Right hindlimb (tissue), 1 donor: ENCODE measurements at regions not wholly inside any gene's neighbourhood (a gene's known extent, or its start where the extent isn't known, plus 50 kb on each side); places are given as distances from the start of the nearest gene placed in this dataset.

Source experiments
- DNase-seq: peaks from one replicate; pipeline ENCODE4 v3.0.0-alpha.2; 2018

DNA sequence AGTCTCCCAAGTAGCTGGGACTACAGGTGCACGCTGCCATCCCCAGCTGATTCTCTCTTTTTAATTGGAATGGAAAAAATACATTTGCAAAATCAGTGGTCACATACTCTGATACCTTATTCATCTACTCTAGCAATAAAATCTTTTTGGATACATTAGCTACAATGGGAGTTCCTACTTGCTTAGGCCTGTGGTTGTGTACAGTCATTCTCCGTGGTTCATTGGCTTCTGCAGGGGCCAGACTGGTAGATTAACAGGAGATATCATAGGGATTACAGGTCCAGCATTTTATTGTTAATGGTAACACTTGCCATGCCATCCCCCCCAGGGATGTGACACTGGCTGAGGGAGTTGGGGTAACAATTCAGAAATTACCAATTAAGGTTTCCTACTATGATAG lies 140.0 kb downstream of the ADAMTS15 start:
- DNase-seq: no peak

DNA sequence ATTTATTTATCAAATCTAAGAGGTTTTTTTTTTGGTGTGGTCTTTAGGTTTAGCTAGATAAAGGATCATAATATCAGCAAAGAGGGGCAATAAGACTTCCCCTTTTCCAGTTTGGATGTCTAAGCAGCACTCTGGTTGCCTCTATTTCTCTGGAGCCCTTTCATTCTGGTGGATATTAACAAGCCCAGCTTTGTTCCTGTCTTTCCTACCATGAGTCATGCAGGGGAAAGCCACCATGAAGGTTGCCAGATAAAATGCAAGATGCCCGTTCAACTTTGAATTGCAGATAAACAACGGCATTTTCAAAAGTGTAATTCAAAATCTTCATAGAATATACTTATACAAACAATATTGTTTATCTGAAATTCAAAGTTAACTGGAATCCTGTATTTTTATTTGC lies 143.6 kb downstream of the ADAMTS15 start:
- no peak for DNase-seq

DNA sequence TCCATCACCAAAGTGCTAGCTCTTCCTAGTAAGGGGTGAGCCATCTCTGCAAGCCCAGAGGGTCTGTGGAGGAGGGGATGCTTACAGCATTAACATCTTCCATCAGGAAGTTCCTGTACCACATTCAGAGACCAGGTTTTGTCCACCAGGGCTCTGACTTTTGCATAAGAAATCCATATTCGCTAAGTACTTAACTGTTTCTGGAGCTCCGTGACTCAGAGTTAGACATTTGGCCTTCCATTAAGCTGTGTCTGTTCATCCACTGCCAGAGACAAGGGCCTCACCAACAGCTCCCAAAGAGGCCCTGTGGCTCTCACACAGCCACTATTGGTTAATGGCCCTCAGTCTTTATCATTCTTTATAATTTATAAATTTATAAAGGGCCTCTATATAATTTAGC lies 144.6 kb downstream of the ADAMTS15 start:
- DNase-seq: no peak

DNA sequence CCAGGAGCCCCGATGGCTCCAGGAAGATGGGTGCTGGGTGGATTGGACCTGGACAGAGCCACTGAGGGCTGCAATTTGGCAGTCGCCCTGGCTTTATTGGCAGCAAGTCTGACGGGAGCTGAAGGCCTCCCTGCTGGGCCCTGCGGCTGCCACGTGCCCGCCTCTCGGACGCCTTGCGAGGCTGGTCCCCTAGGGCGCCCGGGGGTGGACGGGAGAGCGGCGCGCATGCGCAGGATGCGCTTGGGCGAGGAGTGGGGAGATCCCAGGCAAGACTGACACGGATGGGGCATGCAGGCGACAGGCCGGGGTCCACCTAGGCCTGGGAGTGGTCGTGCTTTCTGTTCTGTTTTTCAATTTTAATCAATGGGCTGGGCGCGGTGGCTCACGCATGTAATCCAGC lies 150.0 kb downstream of the ADAMTS15 start:
- DNase-seq: no peak

DNA sequence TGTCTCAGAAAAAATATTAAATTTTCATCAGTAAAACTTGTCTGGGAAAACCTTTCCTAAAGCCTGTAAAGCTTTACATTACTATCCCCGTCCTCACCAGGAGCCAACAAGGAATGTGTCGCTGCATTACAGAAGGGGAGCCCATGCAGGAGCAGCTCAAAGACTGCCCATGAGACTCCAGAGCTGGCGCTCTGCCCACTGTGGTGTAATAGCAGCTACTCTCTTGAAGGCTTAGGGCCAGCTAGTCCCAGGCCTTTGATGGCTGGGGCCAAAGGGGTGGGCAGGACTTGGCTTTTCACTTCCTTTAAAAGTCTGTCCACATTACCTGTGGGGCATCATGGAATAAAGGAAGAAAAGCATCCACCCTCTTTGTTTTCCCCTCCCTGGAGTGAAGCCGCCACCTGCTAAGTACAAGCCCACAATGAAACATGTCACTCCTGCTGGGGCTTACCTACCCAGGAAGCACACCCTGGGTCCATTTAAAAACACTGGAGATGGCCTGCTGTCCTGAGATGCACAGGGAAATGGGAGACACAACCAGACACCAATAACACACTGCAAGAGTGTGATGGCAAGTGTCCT lies 150.7 kb downstream of the ADAMTS15 start:
- DNase-seq: no peak

DNA sequence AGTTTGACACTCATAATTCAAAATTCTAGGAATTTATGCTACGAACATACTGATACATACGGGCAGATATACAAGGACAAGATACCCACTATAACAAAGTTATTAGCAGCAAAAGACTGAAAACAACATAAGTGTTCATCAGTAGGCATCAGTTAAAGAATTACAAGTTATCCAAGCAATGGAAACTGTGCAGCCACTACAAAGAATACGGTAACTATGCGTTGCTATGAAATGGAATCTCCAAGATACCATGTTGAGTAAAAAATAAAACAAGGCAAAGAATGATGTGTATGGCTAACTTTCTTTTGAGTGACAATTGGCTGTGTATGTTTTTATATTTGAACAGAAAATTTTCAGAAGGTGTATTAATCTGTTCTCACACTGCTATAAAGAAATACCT lies 151.7 kb downstream of the ADAMTS15 start:
- DNase-seq: no peak

DNA sequence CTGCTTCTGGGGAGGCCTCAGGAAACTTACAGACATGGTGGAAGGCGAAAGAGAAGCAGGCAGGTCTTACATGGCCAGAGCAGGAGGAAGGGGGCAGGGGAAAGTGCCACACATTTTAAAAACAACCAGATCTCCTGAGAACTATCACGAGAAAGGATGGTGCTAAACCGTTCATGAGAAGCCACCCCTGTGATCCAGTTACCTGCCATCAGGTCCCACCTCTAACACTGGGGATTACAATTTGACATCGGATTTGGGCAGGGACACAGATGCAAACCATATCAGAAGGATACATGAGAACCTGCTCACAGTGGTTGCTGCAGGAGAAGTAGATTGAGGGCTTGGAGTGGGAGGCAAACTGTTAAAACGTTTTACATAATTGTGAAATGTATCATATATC lies 152.2 kb downstream of the ADAMTS15 start:
- no peak for DNase-seq

DNA sequence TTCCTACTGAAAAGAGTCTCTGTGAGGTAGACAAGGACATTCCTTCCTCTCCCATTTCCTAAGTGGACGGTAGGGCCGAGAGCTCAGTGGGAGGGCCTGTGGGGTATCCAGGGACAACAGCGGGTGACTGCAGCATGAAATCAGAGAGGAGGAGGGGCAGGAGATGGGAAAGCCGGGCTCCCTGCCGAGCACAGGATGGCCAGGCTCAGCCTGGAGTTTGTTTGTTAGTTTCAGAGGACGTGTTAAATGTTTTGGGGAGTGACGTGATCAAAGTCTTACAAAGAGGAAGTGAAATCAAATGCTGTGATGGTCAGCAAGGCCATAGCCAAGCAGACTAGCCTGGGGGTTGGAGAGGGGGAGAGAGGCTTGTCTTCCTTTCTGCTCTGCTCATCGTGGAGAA lies 152.7 kb downstream of the ADAMTS15 start:
- peak; percentile 74 for DNase-seq

DNA sequence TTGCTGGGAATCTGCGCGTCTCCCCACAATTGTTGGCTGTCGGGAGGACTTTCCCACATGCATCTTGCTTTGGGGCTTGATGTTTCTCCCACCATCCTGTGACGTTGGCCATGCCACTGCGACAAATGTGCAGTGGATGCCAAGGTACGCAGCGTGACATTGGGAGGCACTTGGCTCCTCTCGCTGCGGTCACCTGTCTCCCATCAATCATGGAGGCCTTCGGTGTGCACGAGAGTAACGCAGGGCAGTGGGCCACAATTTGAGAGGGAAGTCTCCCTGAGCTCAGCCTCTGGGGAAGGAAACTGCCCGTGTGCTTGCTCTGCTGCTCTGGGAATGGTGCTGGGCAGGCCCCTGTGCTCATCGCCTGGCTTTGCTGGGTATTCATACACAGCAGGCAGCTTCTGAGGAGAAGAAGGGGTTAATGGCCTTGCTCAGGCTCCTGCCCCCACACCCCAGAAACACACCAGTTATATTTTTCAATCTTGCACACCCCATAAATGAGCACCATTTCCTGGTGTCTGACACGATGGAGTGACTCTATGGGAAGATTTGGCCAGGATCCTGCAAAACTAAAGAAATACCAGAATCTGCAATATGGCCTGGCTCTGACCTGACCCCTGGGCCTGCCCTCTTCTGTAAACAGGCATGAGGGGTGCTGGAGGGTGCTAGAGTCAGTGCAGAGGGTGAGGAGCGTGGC lies 153.5 kb downstream of the ADAMTS15 start:
- no peak for DNase-seq

DNA sequence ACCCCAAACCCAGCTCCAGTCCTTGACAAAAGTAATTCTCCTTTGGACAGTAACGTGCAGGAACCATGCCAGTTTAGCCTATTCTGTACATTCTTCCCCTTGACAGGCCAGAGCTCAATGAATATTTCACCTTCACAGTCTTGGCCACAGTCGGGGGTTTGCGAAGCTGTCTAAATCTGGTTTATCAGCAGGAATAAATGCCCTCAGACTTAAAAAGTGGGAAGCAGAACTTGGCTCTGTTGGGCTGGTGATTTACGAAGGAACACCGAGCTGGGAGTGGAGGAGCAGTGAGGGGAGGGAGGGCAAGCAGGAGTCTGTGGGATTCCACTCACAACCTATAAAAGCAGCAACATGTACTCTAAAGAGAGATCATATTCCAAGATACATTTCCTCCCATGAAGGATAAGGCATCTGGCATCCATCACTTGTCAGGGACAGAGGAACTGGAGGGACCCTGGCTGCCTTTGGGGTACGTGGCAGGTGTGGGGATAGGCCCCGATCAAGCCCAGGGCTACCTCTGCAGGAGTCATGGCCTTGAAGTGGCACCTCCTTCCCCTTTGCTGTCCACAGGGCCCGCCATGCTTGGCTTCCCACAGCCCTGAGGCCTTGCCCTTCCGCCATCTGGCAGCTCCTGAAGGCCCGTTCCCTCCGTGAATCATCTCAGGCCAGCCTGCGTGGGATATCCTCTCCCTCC lies 154.3 kb downstream of the ADAMTS15 start:
- no peak for DNase-seq

DNA sequence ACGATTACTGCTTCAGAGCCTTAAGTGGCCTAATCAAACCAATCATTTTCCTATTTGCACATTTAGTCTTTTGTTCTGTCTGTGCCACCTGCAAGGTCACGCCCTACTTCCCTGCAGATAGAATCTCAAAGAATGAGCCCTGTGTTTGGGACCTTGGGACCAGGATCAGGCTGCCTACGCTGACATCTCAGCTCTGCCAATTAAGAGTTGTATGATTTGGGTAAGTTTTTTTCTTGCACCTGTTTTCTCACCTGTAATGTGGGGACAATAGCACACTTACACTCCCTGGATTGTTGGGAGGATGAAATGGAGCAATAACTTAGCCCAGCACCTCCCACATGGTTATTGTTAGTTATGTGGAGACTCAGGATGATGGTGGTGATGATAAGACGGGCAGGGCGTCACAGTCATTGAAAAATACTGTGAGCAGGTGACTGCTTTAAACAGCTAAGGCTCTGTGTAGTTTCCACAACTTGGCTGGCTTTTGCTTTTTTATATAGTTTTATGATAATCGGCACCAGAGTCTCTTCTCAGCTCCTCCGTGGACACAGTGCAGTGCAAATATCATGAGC lies 155.0 kb downstream of the ADAMTS15 start:
- no peak for DNase-seq

DNA sequence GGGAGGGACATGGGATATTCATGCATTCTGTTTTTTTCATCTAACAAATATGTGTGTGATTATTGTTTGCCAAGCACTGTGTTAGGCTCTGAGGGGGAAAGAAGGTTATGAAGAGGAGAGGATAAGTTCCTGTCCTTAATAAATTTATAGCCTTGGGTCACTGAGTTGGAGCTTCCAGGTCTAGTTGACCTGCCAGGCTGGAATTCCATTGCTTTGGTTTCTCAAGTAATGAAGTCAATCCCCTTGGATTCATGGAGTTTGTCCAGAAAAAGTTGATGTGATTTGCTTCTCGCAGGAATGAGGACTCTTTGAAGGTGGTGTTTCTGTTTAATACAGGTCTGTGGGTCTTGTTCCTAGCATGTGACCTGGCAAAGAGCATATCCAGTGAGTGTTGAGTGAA lies 156.2 kb downstream of the ADAMTS15 start:
- no peak for DNase-seq

DNA sequence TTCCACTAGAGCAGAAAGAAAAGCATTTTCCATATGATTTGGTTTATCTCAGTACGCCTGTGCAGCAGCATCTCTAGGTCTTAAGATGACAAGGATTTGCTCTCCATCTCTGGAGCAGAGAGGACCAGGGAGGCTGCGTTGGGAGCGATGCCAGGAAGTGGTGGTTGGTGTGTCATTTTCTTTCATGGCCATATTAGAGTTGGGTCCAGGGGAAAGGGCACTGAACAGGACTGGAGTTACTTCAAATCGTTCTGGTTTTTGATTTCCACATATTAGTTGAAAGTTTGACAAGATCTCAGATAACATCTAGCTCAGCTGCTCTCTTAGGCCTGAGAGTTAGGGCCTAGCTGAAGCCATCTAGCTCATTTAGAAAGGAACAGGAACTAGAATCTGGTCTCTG lies 157.7 kb downstream of the ADAMTS15 start:
- DNase-seq: no peak

DNA sequence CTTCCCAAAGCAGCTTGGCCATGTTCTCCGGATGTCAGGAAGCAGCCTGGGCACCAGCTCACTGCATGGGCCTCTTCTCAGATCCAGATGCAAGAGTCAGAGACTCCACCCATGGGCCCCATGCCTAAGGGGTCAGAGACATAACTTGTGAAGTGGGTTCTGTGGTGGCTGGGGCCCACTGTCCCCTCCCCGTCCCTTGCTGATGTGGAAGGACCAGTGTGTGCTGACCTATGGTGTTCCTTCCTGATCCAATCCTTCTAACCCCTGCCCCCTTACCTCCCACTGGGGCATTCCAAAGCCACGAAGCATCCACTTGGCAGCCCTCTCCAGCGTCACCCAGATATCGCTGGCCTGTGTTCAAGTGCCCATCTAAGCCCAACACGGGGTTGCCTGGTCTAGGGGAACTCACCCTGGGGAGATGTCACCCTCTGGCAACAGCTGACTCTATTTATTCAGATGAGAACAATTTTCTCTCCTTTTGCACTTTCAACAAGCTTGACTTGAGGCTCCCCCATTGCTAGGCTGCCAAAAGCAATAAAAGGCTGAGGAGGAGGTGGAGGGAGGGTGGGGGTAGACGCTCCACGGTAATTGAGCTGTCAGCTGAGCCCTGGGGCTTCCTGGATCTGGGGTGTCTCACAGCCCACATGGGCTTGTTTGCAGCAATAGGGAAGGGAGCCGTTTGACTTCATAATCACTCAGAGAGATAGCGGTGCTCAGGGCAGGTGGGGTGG lies 158.5 kb downstream of the ADAMTS15 start:
- peak; percentile 34 for DNase-seq

DNA sequence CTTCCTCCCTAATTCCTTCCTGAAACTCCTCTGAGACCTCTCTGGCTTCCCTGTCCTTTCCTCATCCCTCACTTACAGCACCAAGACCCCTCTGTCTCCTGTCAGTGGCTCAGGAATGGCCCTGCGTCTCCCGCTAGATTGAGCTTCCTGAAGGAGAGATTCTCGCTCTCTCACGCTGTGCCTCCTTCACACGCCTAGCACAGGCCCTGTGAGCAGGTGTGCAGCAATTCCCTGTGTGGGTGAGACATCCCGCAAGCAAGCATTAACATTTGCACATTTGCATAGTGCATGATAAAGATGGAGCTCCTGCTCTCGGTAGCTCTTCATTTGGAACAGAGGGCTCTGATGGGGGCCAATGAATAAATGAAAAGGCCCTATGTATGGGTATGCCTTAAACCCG lies 159.8 kb downstream of the ADAMTS15 start:
- DNase-seq: no peak

DNA sequence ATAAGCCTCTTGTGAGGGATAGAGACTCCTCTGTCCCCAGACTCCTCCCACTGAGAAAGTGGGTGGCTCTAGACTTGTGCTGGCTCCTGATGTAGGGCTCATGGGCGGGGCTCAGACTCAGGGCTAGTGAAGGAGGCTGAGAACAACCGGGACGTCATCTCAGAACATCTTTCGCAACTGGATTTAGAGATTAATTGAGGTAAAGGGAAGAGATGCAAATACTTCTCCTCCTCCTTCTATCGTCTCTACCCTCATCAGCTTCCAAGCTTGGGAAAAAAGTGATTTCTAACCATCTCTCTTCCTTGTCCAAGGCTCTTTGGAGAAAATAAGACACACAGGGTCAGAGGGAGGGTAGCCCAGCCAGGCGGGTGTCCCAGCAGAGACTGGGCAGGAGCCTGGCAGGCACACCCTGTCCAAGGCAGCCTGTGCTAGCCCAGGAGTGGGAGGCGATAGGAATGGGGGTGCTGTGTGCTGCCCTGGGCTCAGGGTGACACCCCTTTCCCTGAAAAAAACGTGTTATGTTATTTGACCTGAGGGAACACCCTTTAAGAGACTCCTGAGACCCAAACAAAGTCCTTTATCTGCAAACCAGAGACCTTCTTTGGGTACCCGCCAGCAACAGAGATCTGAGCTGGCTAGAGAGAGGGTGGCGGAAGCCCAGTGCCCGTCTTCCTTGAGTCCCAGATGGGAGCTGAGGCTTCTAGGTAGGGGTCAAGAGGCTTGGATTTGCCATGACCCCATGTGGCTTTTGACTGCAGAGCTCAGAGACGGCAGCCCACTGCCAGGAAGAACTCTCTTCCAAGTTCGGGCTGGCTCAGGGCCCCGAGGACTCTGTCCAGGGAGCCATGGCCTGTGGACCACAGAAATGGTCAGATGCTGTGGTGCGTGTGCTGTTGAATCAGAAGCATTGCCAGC lies 160.9 kb downstream of the ADAMTS15 start:
- DNase-seq: no peak

DNA sequence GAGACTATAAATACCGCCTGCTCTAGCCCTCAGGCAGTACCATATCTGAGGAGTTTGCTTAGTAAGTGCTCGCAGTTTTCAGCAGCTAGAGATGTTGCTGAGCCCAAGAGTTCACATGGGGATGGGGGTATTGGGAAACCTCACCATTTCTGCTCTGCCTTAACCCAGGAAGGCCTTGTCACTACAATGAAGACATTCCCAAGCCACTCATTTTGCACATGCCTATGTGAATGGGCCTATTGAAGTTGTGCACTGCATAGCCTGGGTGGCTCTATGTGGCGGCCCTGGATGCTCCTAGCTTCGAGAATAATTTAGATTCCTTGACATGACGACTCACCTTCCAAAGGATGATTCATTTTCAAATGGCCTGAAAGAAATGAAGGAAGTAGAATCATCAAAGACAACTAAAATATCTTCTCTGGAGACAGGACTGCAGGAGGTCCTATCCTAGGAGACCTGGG lies 163.4 kb downstream of the ADAMTS15 start:
- DNase-seq: no peak

DNA sequence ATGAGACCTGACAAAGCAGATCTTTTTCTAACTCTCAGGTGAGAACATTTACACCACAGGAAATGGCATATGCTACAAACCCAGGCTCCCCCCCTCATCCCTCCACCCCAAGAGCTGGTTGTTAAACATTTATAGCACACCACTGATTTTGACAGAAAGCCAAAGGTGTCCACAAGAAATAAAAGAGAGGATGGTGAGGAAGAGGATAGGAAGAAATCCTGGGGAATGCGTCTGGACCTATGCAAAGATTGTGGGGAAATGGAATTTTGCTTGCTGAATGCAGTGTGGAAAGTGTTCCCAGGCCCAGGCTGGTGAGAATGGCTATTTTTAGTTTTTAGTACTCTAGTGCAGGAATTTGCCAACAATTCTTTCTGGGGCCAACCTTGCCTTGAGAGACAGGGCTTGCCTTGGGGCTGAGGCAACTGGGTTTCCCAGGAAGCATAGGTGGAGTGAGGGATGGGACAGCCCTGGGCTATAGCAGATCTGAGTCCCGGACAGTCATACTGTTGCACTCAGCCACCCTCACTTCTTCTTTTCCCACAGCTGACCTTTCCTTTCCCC lies 163.9 kb downstream of the ADAMTS15 start:
- no peak for DNase-seq

DNA sequence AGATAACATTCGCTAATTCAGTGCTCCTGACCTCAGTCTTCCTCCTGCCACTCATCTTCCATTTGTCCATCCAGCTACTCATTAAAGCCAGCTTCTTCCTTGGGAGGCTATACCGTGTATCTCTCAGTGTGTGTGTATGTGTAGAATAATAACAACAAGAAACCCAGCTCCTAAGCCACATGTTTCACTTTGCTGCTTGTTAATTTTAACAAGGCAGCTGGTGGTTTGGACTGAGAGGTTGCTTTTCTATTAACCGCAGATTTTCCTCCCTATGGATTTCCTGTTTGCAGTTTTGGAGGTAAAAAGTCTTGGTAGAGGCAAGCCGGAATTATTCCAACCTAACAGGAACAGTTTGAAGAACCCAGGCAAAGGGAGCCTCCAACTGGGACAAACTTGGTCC lies 165.0 kb downstream of the ADAMTS15 start:
- DNase-seq: no peak

DNA sequence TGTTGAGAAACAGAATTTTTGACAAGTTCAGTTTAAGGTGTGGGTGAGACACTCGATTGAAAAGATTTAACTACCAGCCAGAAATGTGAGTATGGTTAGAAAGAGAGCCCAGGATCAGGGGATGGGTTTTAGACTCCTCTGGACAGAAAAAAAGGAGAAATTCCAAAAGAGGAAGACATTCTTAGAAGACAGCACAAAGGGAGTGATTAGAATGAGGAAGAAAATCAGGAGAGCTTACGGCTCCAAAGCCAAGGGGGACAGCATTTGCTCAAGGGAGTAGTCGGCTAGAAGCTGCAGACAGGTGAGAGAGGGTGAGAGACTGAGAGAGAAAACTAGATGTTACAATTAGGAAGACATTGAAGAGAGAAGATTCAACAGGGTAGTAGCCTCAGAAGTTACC lies 166.1 kb downstream of the ADAMTS15 start:
- DNase-seq: no peak

DNA sequence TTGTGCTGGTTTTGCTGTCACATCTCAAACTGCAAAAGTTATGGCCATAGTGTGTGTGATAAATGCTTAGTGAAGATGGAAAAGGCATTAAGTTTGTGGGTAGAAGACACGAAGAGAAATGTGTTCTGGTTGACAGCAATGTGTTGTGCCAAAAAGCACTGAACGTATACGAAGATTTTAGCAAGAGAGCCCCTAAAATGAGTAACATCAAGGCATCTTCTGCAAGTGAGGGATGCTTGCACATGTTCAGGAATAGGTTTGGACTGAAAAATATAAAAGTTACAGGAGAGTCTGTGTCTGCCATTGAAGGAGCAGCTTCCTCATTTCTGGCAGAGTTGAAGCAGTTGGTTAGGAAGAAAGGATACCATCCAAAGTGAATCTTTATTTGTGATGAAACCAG lies 167.1 kb downstream of the ADAMTS15 start:
- DNase-seq: no peak

DNA sequence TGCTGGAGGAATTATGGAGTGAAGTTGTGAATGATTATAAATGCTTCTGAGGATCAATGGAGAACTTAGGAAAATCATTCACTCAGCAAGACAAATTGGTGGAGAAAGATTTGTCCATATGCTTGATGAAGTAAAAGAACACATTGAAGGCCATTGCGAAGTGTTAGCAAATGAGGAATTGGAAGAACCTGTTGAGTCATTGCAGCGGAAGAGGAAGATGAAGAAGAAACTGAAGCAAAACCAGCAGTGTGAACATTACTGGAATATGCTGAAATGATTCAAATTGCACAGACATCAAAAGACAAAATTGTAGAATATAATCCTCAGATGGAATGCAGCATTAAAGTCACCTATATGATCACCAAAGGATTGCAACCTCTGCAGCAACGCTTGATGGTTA lies 168.1 kb downstream of the ADAMTS15 start:
- DNase-seq: no peak
